ENCODE measurements at regions not wholly inside any gene's neighbourhood (a gene's known extent, or its start where the extent isn't known, plus 50 kb on each side); places are given as distances from the start of the nearest gene placed in this dataset.

- H3K27ac Mint-ChIP-seq: no peak overlapping the region
- H2AK5ac ChIP-seq (ENCODE audit: insufficient read length, low read length): no peak overlapping the region
- no peak overlapping the region for H3K9ac ChIP-seq (ENCODE audit: extremely low read depth, insufficient read length, low read length)
- H3K4me3 Mint-ChIP-seq: no peak overlapping the region
- no peak overlapping the region for H3K14ac ChIP-seq (ENCODE audit: insufficient read depth, low read length)
- no peaks in the 10 kb centered on the region for H3K9me3 ChIP-seq (ENCODE audit: control insufficient read depth, low read depth, low read length)
- no peak overlapping the region for H2BK12ac ChIP-seq (ENCODE audit: insufficient read length, low read depth, low read length)
- H3K4me1 Mint-ChIP-seq: peaks cover 8 to 9% of the 10 kb centered on the region in 2 experiments; a peak in 3 of 4 replicates
- no peaks in the 10 kb centered on the region for H3K23me2 ChIP-seq (ENCODE audit: insufficient read length, low read depth, low read length, poor library complexity, severe bottlenecking)
- H3K4ac ChIP-seq (ENCODE audit: low read depth, low read length): no peak overlapping the region
- H3K27ac ChIP-seq (ENCODE audit: insufficient read length, low read depth, low read length): no peak overlapping the region
- H3K4me1 ChIP-seq (ENCODE audit: insufficient read depth, low read length): no peaks in the 10 kb centered on the region
- no peak overlapping the region for H2BK120ac ChIP-seq (ENCODE audit: low read depth, low read length, poor library complexity, severe bottlenecking)
- no peak for TF ChIP-seq CTCF (conservative IDR thresholded peaks at IDR 0.05)
- H3K9me3 Mint-ChIP-seq: no peaks in the 10 kb centered on the region; a peak in 1 of 5 replicates
- no peaks in the 10 kb centered on the region for H4K20me1 ChIP-seq (ENCODE audit: control insufficient read depth, insufficient read depth, insufficient read length)
- H3K27me3 ChIP-seq (ENCODE audit: insufficient read depth, low read length): no peaks in the 10 kb centered on the region
- H3T11ph ChIP-seq (ENCODE audit: low read length): no peak overlapping the region
- H3K79me2 ChIP-seq (ENCODE audit: insufficient read depth, low read length): no peaks in the 10 kb centered on the region
- no peak overlapping the region for H2BK20ac ChIP-seq (ENCODE audit: low read depth, low read length, poor library complexity, severe bottlenecking)
- DNase-seq: no peak
- no peak overlapping the region for H3K18ac ChIP-seq (ENCODE audit: insufficient read length, low read depth, low read length)
- H2BK5ac ChIP-seq (ENCODE audit: insufficient read length, low read length): no peak overlapping the region
- H2BK15ac ChIP-seq (ENCODE audit: low read depth, low read length): no peak overlapping the region
- H3K27me3 Mint-ChIP-seq (ENCODE audit: low read depth): no peaks in the 10 kb centered on the region
- H4K8ac ChIP-seq (replicated peaks; ENCODE audit: insufficient read length, low read depth, low read length): no peak overlapping the region
- no peak overlapping the region for H4K91ac ChIP-seq (ENCODE audit: insufficient read length, low read depth, low read length)
- no peak overlapping the region for H4K5ac ChIP-seq (ENCODE audit: insufficient read length, low read depth, low read length)
- no peak overlapping the region for H3K23ac ChIP-seq (ENCODE audit: insufficient read length, low read depth, low read length)
- no peaks in the 10 kb centered on the region; a peak in 1 of 7 replicates for H3K36me3 Mint-ChIP-seq (ENCODE audit: insufficient read depth in 1 of 3, low read depth in 3 of 3)
- H3K56ac ChIP-seq (ENCODE audit: insufficient read length, low read depth, low read length): no peak overlapping the region
- H3K79me1 ChIP-seq (ENCODE audit: insufficient read depth, low read depth, low read length, poor library complexity, severe bottlenecking): no peaks in the 10 kb centered on the region
- no peak overlapping the region for H3K4me2 ChIP-seq (ENCODE audit: insufficient read depth, insufficient read length, low read length)
- H2AFZ ChIP-seq (ENCODE audit: low read length): no peak overlapping the region
These were observed 329.8 kb upstream of the SGO1 start for GRCh38 chr3:20515834-20516233.

Measured in H9 (cell line).